DND-41 (cell line): ENCODE measurements at regions not wholly inside any gene's neighbourhood (a gene's known extent, or its start where the extent isn't known, plus 50 kb on each side); places are given as distances from the start of the nearest gene placed in this dataset.

ENCODE experiments used
- ATAC-seq: fragments of 200-7000 bp; cut with Tn5 transposase; 3 replicates; pipeline ENCODE4 v1.9.1; 2021; ENCODE audit warnings: low read depth; ENCODE audit not compliant: insufficient read depth
- DNase-seq: peaks from one replicate; pipeline ENCODE4 v3.0.0-alpha.2; 2020
- H2AFZ ChIP-seq: 2 replicates; pipeline ENCODE4 v1.6.0; 2012; ENCODE audit warnings: low read depth, low read length
- H3K27ac ChIP-seq: 2 replicates; pipeline ENCODE4 v1.5.1; 2012; ENCODE audit warnings: low read length, inconsistent platforms
- H3K27me3 ChIP-seq: fragments of 200-600 bp; sonication (generic); 2 replicates; pipeline ENCODE4 v1.6.0; 2012; ENCODE audit warnings: low read length, mild to moderate bottlenecking, inconsistent platforms; ENCODE audit not compliant: insufficient read depth, poor library complexity
- H3K36me3 ChIP-seq: 2 replicates; pipeline ENCODE4 v1.5.1; 2012; ENCODE audit warnings: low read length, inconsistent platforms; ENCODE audit not compliant: insufficient read depth
- H3K4me1 ChIP-seq: 2 replicates; pipeline ENCODE4 v1.5.1; 2012; ENCODE audit warnings: mild to moderate bottlenecking, low read length; ENCODE audit not compliant: insufficient read depth
- H3K4me2 ChIP-seq: 2 replicates; pipeline ENCODE4 v1.6.0; 2012; ENCODE audit warnings: mild to moderate bottlenecking, moderate library complexity, low read length, inconsistent platforms; ENCODE audit not compliant: insufficient read depth
- H3K4me3 ChIP-seq, 2 experiments: fragments of 200-600 bp in 1 of 2; shearing (Covaris generic) in 1 of 2; 2 replicates each; pipeline ENCODE4 v1.5.1; 2012 to 2016; ENCODE audit warnings: inconsistent platforms in 2 of 2, low read length in 2 of 2, mild to moderate bottlenecking in 2 of 2, low read depth in 1 of 2, moderate library complexity in 1 of 2
- H3K79me2 ChIP-seq: 2 replicates; pipeline ENCODE4 v1.6.0; 2012; ENCODE audit warnings: low read length, inconsistent platforms; ENCODE audit not compliant: insufficient read depth
- H3K9ac ChIP-seq: 2 replicates; pipeline ENCODE4 v1.6.0; 2012; ENCODE audit warnings: low read depth, mild to moderate bottlenecking, inconsistent platforms, low read length, moderate library complexity
- H3K9me3 ChIP-seq: 2 replicates; pipeline ENCODE4 v1.5.1; 2012; ENCODE audit warnings: low read length, moderate library complexity, mild to moderate bottlenecking, inconsistent platforms; ENCODE audit not compliant: insufficient read depth, severe bottlenecking
- H4K20me1 ChIP-seq: 2 replicates; pipeline ENCODE4 v1.6.0; 2012; ENCODE audit warnings: low read length; ENCODE audit not compliant: insufficient read depth
- EZH2 ChIP-seq: IDR thresholded peaks from 3 replicates; pipeline ENCODE4 v1.6.1; 2012; ENCODE audit warnings: borderline replicate concordance, low read depth, mild to moderate bottlenecking, moderate library complexity, low read length, inconsistent platforms; ENCODE audit not compliant: severe bottlenecking
- TF ChIP-seq, protein P1 (sequence below): IDR thresholded peaks from 2 replicates; pipeline ENCODE4 v1.5.1; 2012; ENCODE audit warnings: borderline replicate concordance, low read length, moderate library complexity, mild to moderate bottlenecking; ENCODE audit not compliant: poor library complexity, severe bottlenecking; ENCODE audit errors: extremely low read depth

DNA sequence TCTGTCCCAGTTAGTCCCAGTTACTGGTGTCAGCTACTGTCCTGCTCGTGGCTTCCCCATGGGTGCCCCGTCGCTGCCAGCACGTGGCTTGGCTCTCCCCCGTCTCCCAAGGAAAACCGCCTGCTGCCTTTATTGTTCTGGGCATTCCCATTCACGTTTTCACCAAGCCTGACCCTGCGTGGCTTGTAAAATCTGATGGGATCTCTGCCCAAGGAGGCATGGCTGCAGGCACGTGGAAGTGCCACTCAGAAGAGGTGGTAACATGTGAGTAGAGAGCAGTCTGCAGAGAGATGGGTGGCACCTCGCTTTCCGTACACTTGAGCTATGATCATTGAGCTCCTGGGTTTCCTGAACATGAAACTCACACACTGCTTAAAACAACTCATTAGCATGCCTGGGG lies 429.2 kb upstream of the KLF4 start:
- Histone ChIP-seq H2AFZ (no peak overlapping the region), H3K27ac (no peak overlapping the region)
- ATAC-seq = no peak

DNA sequence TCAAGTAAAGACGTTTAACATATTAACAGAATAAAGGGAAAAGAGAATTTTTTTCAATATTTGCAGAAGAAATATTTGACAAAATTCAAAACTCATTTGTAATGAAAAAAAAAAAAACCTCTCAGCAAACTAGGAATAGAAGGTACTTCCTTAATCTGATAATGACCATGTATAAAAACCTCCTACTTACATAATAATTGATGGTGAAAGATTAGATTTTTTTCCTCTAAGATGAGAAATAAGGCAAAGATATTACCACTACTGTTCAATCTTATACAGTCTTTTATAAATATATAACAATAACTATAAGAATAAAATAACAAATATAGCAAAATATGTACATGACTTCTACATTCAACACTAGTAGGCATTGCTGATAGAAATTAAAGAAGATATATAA lies 424.6 kb upstream of the KLF4 start:
- no peak for ATAC-seq

More for the DNA sequence above, 429.2 kb upstream of the KLF4 start:
- no peak overlapping the region for H3K4me2 ChIP-seq
- TF ChIP-seq, protein P1, sequence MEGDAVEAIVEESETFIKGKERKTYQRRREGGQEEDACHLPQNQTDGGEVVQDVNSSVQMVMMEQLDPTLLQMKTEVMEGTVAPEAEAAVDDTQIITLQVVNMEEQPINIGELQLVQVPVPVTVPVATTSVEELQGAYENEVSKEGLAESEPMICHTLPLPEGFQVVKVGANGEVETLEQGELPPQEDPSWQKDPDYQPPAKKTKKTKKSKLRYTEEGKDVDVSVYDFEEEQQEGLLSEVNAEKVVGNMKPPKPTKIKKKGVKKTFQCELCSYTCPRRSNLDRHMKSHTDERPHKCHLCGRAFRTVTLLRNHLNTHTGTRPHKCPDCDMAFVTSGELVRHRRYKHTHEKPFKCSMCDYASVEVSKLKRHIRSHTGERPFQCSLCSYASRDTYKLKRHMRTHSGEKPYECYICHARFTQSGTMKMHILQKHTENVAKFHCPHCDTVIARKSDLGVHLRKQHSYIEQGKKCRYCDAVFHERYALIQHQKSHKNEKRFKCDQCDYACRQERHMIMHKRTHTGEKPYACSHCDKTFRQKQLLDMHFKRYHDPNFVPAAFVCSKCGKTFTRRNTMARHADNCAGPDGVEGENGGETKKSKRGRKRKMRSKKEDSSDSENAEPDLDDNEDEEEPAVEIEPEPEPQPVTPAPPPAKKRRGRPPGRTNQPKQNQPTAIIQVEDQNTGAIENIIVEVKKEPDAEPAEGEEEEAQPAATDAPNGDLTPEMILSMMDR = no peak
- H3K36me3 ChIP-seq = no peaks in the 10 kb centered on the region
- no peaks in the 10 kb centered on the region for H3K79me2 ChIP-seq
- no peaks in the 10 kb centered on the region for H4K20me1 ChIP-seq
- no peaks in the 10 kb centered on the region for H3K4me1 ChIP-seq
- H3K9ac ChIP-seq = no peak overlapping the region
- no peak overlapping the region for H3K4me3 ChIP-seq
- H3K9me3 ChIP-seq = no peaks in the 10 kb centered on the region
- H3K27me3 ChIP-seq = no peaks in the 10 kb centered on the region
- no peak for DNase-seq

GRCh38 chr9:107907715-107908114 lies 418.1 kb upstream of the KLF4 start:
- H3K36me3 ChIP-seq = no peaks in the 10 kb centered on the region
- H3K9me3 ChIP-seq = no peaks in the 10 kb centered on the region
- H4K20me1 ChIP-seq = no peaks in the 10 kb centered on the region
- H3K9ac ChIP-seq = no peak overlapping the region
- H3K79me2 ChIP-seq = no peaks in the 10 kb centered on the region
- H3K27me3 ChIP-seq = no peaks in the 10 kb centered on the region
- H3K4me3 ChIP-seq = no peak overlapping the region
- H3K4me1 ChIP-seq = no peaks in the 10 kb centered on the region
- no peak overlapping the region for H2AFZ ChIP-seq
- TF ChIP-seq, protein P1 = no peak
- no peak for TF ChIP-seq EZH2
- no peak overlapping the region for H3K27ac ChIP-seq
- H3K4me2 ChIP-seq = no peak overlapping the region
- no peak for ATAC-seq
- DNase-seq = no peak

More for the DNA sequence above, 424.6 kb upstream of the KLF4 start:
- Histone ChIP-seq H3K9ac (no peak overlapping the region), H3K79me2 (no peaks in the 10 kb centered on the region), H3K27me3 (no peaks in the 10 kb centered on the region), H3K4me1 (no peaks in the 10 kb centered on the region), H3K4me2 (no peak overlapping the region), H2AFZ (no peak overlapping the region), H3K4me3 (no peak overlapping the region), H3K36me3 (no peaks in the 10 kb centered on the region), H3K27ac (no peak overlapping the region), H3K9me3 (no peaks in the 10 kb centered on the region), H4K20me1 (no peaks in the 10 kb centered on the region)
- TF ChIP-seq EZH2 = no peak
- TF ChIP-seq, protein P1 = no peak
- DNase-seq = no peak

DNA sequence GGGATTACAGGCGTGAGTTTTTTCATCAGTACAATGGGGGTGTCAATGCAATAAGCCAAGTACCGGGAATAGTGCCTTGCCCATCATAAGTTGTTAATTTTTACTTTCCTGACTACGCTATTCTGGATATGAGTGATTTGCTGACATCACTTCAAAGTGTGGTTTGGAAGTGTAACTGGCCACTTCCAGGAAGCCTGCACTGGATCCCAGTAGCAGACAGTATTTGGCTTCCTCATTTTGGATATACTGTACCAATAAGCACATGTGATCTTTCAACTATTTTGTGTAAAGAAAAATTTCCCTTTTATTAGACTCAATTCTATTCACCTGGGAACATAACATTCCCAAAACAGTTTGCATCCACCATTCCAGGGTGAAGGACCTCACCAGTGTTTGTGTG lies 417.7 kb upstream of the KLF4 start:
- DNase-seq (no peak), ATAC-seq (no peak)
- H2AFZ ChIP-seq = no peak overlapping the region
- H3K4me1 ChIP-seq = no peaks in the 10 kb centered on the region
- no peak for TF ChIP-seq EZH2
- TF ChIP-seq, protein P1 = no peak
- H3K27ac ChIP-seq = no peak overlapping the region
- H3K9ac ChIP-seq = no peak overlapping the region
- H3K79me2 ChIP-seq = no peaks in the 10 kb centered on the region
- H3K4me2 ChIP-seq = no peak overlapping the region
- no peaks in the 10 kb centered on the region for H3K27me3 ChIP-seq
- H4K20me1 ChIP-seq = no peaks in the 10 kb centered on the region
- H3K4me3 ChIP-seq = no peak overlapping the region
- no peaks in the 10 kb centered on the region for H3K9me3 ChIP-seq
- no peaks in the 10 kb centered on the region for H3K36me3 ChIP-seq
